Tibial artery (tissue), 4 donors: ENCODE measurements at regions not wholly inside any gene's neighbourhood (a gene's known extent, or its start where the extent isn't known, plus 50 kb on each side); places are given as distances from the start of the nearest gene placed in this dataset.

ENCODE experiments used
- DNase-seq, 2 donors: peaks; one replicate each; pipeline ENCODE4 v3.0.0-alpha.2; 2019
- H3K27ac ChIP-seq, 2 donors: fragments of 200-600 bp; sonication (generic) in 1 of 2; 1 replicate in 1 of 2; 2 replicates in 1 of 2; pipeline ENCODE4 v1.5.1; 2018 to 2019; ENCODE audit warnings: mild to moderate bottlenecking in 1 of 2
- H3K27me3 ChIP-seq, 2 donors: fragments of 200-600 bp; sonication (generic) in 1 of 2; one replicate each; pipeline versions ENCODE4 v1.5.1 to v1.6.0; 2016 to 2019
- H3K36me3 ChIP-seq, 3 donors: fragments of 200-600 bp; sonication (generic) in 2 of 3; one replicate each; pipeline ENCODE4 v1.5.1; 2016 to 2019; ENCODE audit warnings: mild to moderate bottlenecking in 2 of 3
- H3K4me1 ChIP-seq, 4 donors: fragments of 200-600 bp; sonication (generic) in 2 of 4; 1 replicate in 3 of 4; 2 replicates in 1 of 4; pipeline ENCODE4 v1.5.1; 2016 to 2019
- H3K4me3 ChIP-seq, 2 donors: fragments of 200-600 bp; sonication (generic) in 1 of 2; 1 replicate in 1 of 2; 2 replicates in 1 of 2; pipeline ENCODE4 v1.5.1; 2018 to 2019; ENCODE audit warnings: mild to moderate bottlenecking in 2 of 2
- H3K9me3 ChIP-seq, 3 donors: fragments of 200-600 bp; sonication (generic) in 1 of 3; one replicate each; pipeline ENCODE4 v1.5.1; 2016 to 2019
- CTCF ChIP-seq, 2 experiments: fragments of 200-600 bp in 1 of 2; fragments of 450-650 bp in 1 of 2; IDR thresholded peaks; one replicate each; pipeline ENCODE4 v1.5.1; 2017 to 2019; ENCODE audit warnings: antibody characterized with exemption in 2 of 2, mild to moderate bottlenecking in 1 of 2, moderate library complexity in 1 of 2
- intact Hi-C: fragments of 100-400 bp; cut with DNase I; formaldehyde crosslinking; loops from one replicate; pipeline ENCODE4 v1.15.0; 2023; ENCODE audit warnings: low total_unique reads

- no peaks in the 10 kb centered on the region for H3K27me3 ChIP-seq
- H3K36me3 ChIP-seq: no peaks in the 10 kb centered on the region
- no peak for TF ChIP-seq CTCF (IDR thresholded peaks at IDR 0.05)
- intact Hi-C loops: no loop called here
- no peak overlapping the region for H3K27ac ChIP-seq
- no peak overlapping the region for H3K4me3 ChIP-seq
- peaks cover 0 to 8% (median 4%) of the 10 kb centered on the region in 3 donors for H3K9me3 ChIP-seq
- H3K4me1 ChIP-seq: no peaks in the 10 kb centered on the region
- no peak for DNase-seq
Measured at GRCh38 chr6:71123051-71123450, 165.6 kb upstream of the OGFRL1 start.

- Histone ChIP-seq H3K27ac (no peak overlapping the region), H3K36me3 (no peaks in the 10 kb centered on the region), H3K27me3 (no peaks in the 10 kb centered on the region), H3K4me3 (no peak overlapping the region), H3K9me3 (peaks cover 0 to 4% (median 0%) of the 10 kb centered on the region in 3 donors), H3K4me1 (no peaks in the 10 kb centered on the region)
- no peak for TF ChIP-seq CTCF (IDR thresholded peaks at IDR 0.05)
- intact Hi-C loops: no loop called here
- DNase-seq: no peak
Measured at GRCh38 chr6:71124340-71124739, 164.3 kb upstream of the OGFRL1 start.

GRCh38 chr6:71125216-71125615 lies 163.4 kb upstream of the OGFRL1 start:
- Histone ChIP-seq H3K27ac (no peak overlapping the region), H3K4me3 (no peak overlapping the region), H3K36me3 (no peaks in the 10 kb centered on the region), H3K4me1 (no peaks in the 10 kb centered on the region), H3K9me3 (no peaks in the 10 kb centered on the region), H3K27me3 (no peaks in the 10 kb centered on the region)
- TF ChIP-seq CTCF (IDR thresholded peaks at IDR 0.05): no peak
- intact Hi-C loops: no loop called here
- DNase-seq: no peak

GRCh38 chr6:71126506-71126905 lies 162.1 kb upstream of the OGFRL1 start:
- no peak overlapping the region for H3K27ac ChIP-seq
- no peaks in the 10 kb centered on the region for H3K27me3 ChIP-seq
- no peak for DNase-seq
- no peak overlapping the region for H3K4me3 ChIP-seq
- TF ChIP-seq CTCF (IDR thresholded peaks at IDR 0.05): no peak
- intact Hi-C loops: no loop called here
- no peaks in the 10 kb centered on the region for H3K36me3 ChIP-seq
- H3K9me3 ChIP-seq: no peaks in the 10 kb centered on the region
- H3K4me1 ChIP-seq: no peaks in the 10 kb centered on the region

- no peaks in the 10 kb centered on the region for H3K9me3 ChIP-seq
- no peak for TF ChIP-seq CTCF (IDR thresholded peaks at IDR 0.05)
- intact Hi-C loops: no loop called here
- H3K4me1 ChIP-seq: no peaks in the 10 kb centered on the region
- no peaks in the 10 kb centered on the region for H3K36me3 ChIP-seq
- H3K27me3 ChIP-seq: no peaks in the 10 kb centered on the region
- DNase-seq: no peak
- H3K27ac ChIP-seq: no peak overlapping the region
- no peak overlapping the region for H3K4me3 ChIP-seq
Measured at GRCh38 chr6:71127374-71127773, 161.2 kb upstream of the OGFRL1 start.

GRCh38 chr6:71130277-71130676 lies 158.3 kb upstream of the OGFRL1 start:
- H3K27me3 ChIP-seq: no peaks in the 10 kb centered on the region
- no peaks in the 10 kb centered on the region for H3K4me1 ChIP-seq
- peaks cover 0 to 3% (median 0%) of the 10 kb centered on the region in 3 donors for H3K9me3 ChIP-seq
- no peaks in the 10 kb centered on the region for H3K36me3 ChIP-seq
- TF ChIP-seq CTCF (IDR thresholded peaks at IDR 0.05): no peak
- H3K4me3 ChIP-seq: no peak overlapping the region
- DNase-seq: no peak
- no peak overlapping the region for H3K27ac ChIP-seq
- intact Hi-C loops: no loop called here
